Skeletal muscle satellite cell (primary cell): ENCODE measurements at regions not wholly inside any gene's neighbourhood (a gene's known extent, or its start where the extent isn't known, plus 50 kb on each side); places are given as distances from the start of the nearest gene placed in this dataset.

Experiments
- H3K27me3 ChIP-seq: 2 replicates; pipeline ENCODE4 v1.7.0; 2013; ENCODE audit warnings: low read length; ENCODE audit not compliant: control insufficient read depth, insufficient read depth
- H3K36me3 ChIP-seq: 2 replicates; pipeline ENCODE4 v1.7.0; 2013; ENCODE audit warnings: mild to moderate bottlenecking, control low read depth, low read length; ENCODE audit not compliant: insufficient read depth
- H3K4me1 ChIP-seq: 2 replicates; pipeline ENCODE4 v1.7.0; 2013; ENCODE audit warnings: low read length; ENCODE audit not compliant: control insufficient read depth, insufficient read depth
- H3K4me2 ChIP-seq: 2 replicates; pipeline ENCODE4 v1.7.0; 2013; ENCODE audit warnings: mild to moderate bottlenecking, low read length
- H3K4me3 ChIP-seq: 2 replicates; pipeline ENCODE4 v1.7.0; 2013; ENCODE audit warnings: low read length
- H3K9ac ChIP-seq: 2 replicates; pipeline ENCODE4 v1.7.0; 2013; ENCODE audit warnings: mild to moderate bottlenecking, low read depth, low read length, moderate library complexity
- H3K9me3 ChIP-seq: replicated peaks from 2 replicates; pipeline ENCODE4 v1.7.0; 2013; ENCODE audit warnings: mild to moderate bottlenecking, control low read depth, low read length

- no peaks in the 10 kb centered on the region for H3K36me3 ChIP-seq
- peaks cover 3% of the 10 kb centered on the region for H3K9me3 ChIP-seq
- no peaks in the 10 kb centered on the region for H3K4me1 ChIP-seq
Measured at GRCh38 chrX:39528161-39528916, 569.4 kb downstream of the BCOR start.

GRCh38 chrX:39532761-39533160 is 565.0 kb downstream of the BCOR start:
- H3K4me1 ChIP-seq = no peaks in the 10 kb centered on the region
- no peak overlapping the region for H3K4me2 ChIP-seq
- no peaks in the 10 kb centered on the region for H3K9me3 ChIP-seq
- no peaks in the 10 kb centered on the region for H3K36me3 ChIP-seq
- no peak overlapping the region for H3K9ac ChIP-seq
- H3K4me3 ChIP-seq = no peak overlapping the region
- peaks cover 31% of the 10 kb centered on the region for H3K27me3 ChIP-seq

More at GRCh38 chrX:39528161-39528916, 569.4 kb downstream of the BCOR start:
- no peak overlapping the region for H3K4me2 ChIP-seq
- H3K27me3 ChIP-seq = peaks cover 15% of the 10 kb centered on the region
- H3K4me3 ChIP-seq = no peak overlapping the region
- no peak overlapping the region for H3K9ac ChIP-seq

- no peak overlapping the region for H3K4me3 ChIP-seq
- H3K36me3 ChIP-seq = no peaks in the 10 kb centered on the region
- H3K9me3 ChIP-seq = no peaks in the 10 kb centered on the region
- peaks cover 36% of the 10 kb centered on the region for H3K27me3 ChIP-seq
- no peaks in the 10 kb centered on the region for H3K4me1 ChIP-seq
- H3K9ac ChIP-seq = no peak overlapping the region
- H3K4me2 ChIP-seq = no peak overlapping the region
Measured at GRCh38 chrX:39534949-39535348, 562.8 kb downstream of the BCOR start.

- Histone ChIP-seq H3K9me3 (no peaks in the 10 kb centered on the region), H3K27me3 (peaks cover 43% of the 10 kb centered on the region), H3K4me3 (no peak overlapping the region), H3K36me3 (no peaks in the 10 kb centered on the region), H3K4me1 (no peaks in the 10 kb centered on the region), H3K4me2 (no peak overlapping the region), H3K9ac (no peak overlapping the region)
Measured at GRCh38 chrX:39536211-39536610, 561.5 kb downstream of the BCOR start.

GRCh38 chrX:39541881-39542280 is 555.9 kb downstream of the BCOR start:
- Histone ChIP-seq H3K4me3 (no peak overlapping the region), H3K9me3 (no peaks in the 10 kb centered on the region), H3K4me1 (no peaks in the 10 kb centered on the region), H3K9ac (no peak overlapping the region), H3K36me3 (no peaks in the 10 kb centered on the region), H3K27me3 (peaks cover 21% of the 10 kb centered on the region), H3K4me2 (no peak overlapping the region)

- peaks cover 21% of the 10 kb centered on the region for H3K27me3 ChIP-seq
- H3K4me3 ChIP-seq = no peak overlapping the region
- no peaks in the 10 kb centered on the region for H3K36me3 ChIP-seq
- no peak overlapping the region for H3K4me2 ChIP-seq
- no peaks in the 10 kb centered on the region for H3K4me1 ChIP-seq
- H3K9ac ChIP-seq = no peak overlapping the region
- H3K9me3 ChIP-seq = no peaks in the 10 kb centered on the region
Measured at GRCh38 chrX:39542316-39542715, 555.4 kb downstream of the BCOR start.

GRCh38 chrX:39550795-39551361 is 546.9 kb downstream of the BCOR start:
- no peaks in the 10 kb centered on the region for H3K9me3 ChIP-seq
- no peak overlapping the region for H3K4me3 ChIP-seq
- H3K36me3 ChIP-seq = no peaks in the 10 kb centered on the region
- H3K4me1 ChIP-seq = no peaks in the 10 kb centered on the region
- no peak overlapping the region for H3K4me2 ChIP-seq
- peaks cover 27% of the 10 kb centered on the region for H3K27me3 ChIP-seq
- H3K9ac ChIP-seq = no peak overlapping the region

- Histone ChIP-seq H3K9me3 (no peaks in the 10 kb centered on the region), H3K4me3 (no peak overlapping the region), H3K4me2 (no peak overlapping the region), H3K4me1 (no peaks in the 10 kb centered on the region), H3K36me3 (no peaks in the 10 kb centered on the region), H3K27me3 (peaks cover 27% of the 10 kb centered on the region), H3K9ac (no peak overlapping the region)
Measured at GRCh38 chrX:39551762-39552161, 546.0 kb downstream of the BCOR start.

- no peak overlapping the region for H3K4me2 ChIP-seq
Measured at GRCh38 chrX:39555431-39555830, 542.3 kb downstream of the BCOR start.

GRCh38 chrX:39556056-39556455 is 541.7 kb downstream of the BCOR start:
- Histone ChIP-seq H3K9me3 (no peaks in the 10 kb centered on the region), H3K36me3 (no peaks in the 10 kb centered on the region), H3K4me1 (no peaks in the 10 kb centered on the region), H3K4me3 (no peak overlapping the region), H3K27me3 (peaks cover 25% of the 10 kb centered on the region), H3K9ac (no peak overlapping the region), H3K4me2 (no peak overlapping the region)

More at GRCh38 chrX:39555431-39555830, 542.3 kb downstream of the BCOR start:
- Histone ChIP-seq H3K27me3 (peaks cover 28% of the 10 kb centered on the region), H3K4me1 (no peaks in the 10 kb centered on the region), H3K9ac (no peak overlapping the region), H3K36me3 (no peaks in the 10 kb centered on the region), H3K4me3 (no peak overlapping the region), H3K9me3 (no peaks in the 10 kb centered on the region)

- H3K4me3 ChIP-seq = no peak overlapping the region
- H3K9me3 ChIP-seq = no peaks in the 10 kb centered on the region
- no peak overlapping the region for H3K9ac ChIP-seq
- H3K27me3 ChIP-seq = peaks cover 15% of the 10 kb centered on the region
- H3K4me2 ChIP-seq = no peak overlapping the region
- no peaks in the 10 kb centered on the region for H3K4me1 ChIP-seq
- no peaks in the 10 kb centered on the region for H3K36me3 ChIP-seq
Measured at GRCh38 chrX:39559229-39559628, 538.5 kb downstream of the BCOR start.

- Histone ChIP-seq H3K9ac (no peak overlapping the region), H3K36me3 (no peaks in the 10 kb centered on the region), H3K27me3 (peaks cover 19% of the 10 kb centered on the region), H3K4me1 (no peaks in the 10 kb centered on the region), H3K9me3 (no peaks in the 10 kb centered on the region), H3K4me3 (no peak overlapping the region), H3K4me2 (no peak overlapping the region)
Measured at GRCh38 chrX:39560271-39560670, 537.5 kb downstream of the BCOR start.
